ENCODE measurements at regions not wholly inside any gene's neighbourhood (a gene's known extent, or its start where the extent isn't known, plus 50 kb on each side); places are given as distances from the start of the nearest gene placed in this dataset.

DNA sequence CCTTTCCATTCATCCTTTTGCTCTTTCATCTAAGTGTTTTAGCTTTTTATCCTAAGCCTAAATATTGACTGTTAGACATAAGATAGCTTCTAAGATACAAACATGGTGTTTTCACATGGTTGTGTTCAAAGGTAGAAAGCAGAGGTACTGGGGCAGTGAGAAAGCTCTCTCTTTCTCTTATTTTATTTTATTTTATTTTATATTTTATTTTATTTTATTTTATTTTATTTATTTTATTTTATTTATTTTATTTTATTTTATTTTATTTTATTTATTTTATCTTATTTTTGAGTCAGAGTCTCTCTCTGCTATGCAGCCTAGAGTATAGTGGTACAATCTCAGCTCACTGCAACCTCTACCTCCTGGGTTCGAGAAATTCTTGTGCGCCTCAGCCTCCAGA is 287.2 kb downstream of the IKZF2 start (continued):
- TF ChIP-seq ZNF426 (tag by site-specific recombination; IDR thresholded peaks at IDR 0.05) (no peak), GLI2 (tag by site-specific recombination; IDR thresholded peaks at IDR 0.05; ENCODE audit: borderline replicate concordance, low read depth) (no peak), ZNF768 (tag by site-specific recombination; IDR thresholded peaks at IDR 0.05) (no peak)
- TF ChIP-seq, protein P1, sequence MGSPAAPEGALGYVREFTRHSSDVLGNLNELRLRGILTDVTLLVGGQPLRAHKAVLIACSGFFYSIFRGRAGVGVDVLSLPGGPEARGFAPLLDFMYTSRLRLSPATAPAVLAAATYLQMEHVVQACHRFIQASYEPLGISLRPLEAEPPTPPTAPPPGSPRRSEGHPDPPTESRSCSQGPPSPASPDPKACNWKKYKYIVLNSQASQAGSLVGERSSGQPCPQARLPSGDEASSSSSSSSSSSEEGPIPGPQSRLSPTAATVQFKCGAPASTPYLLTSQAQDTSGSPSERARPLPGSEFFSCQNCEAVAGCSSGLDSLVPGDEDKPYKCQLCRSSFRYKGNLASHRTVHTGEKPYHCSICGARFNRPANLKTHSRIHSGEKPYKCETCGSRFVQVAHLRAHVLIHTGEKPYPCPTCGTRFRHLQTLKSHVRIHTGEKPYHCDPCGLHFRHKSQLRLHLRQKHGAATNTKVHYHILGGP (tag by site-specific recombination; IDR thresholded peaks at IDR 0.05), result no peak
- TF ChIP-seq, protein P2, sequence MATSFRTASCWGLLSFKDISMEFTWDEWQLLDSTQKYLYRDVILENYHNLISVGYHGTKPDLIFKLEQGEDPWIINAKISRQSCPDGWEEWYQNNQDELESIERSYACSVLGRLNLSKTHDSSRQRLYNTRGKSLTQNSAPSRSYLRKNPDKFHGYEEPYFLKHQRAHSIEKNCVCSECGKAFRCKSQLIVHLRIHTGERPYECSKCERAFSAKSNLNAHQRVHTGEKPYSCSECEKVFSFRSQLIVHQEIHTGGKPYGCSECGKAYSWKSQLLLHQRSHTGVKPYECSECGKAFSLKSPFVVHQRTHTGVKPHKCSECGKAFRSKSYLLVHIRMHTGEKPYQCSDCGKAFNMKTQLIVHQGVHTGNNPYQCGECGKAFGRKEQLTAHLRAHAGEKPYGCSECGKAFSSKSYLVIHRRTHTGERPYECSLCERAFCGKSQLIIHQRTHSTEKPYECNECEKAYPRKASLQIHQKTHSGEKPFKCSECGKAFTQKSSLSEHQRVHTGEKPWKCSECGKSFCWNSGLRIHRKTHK (tag by site-specific recombination; IDR thresholded peaks at IDR 0.05), result no peak

DNA sequence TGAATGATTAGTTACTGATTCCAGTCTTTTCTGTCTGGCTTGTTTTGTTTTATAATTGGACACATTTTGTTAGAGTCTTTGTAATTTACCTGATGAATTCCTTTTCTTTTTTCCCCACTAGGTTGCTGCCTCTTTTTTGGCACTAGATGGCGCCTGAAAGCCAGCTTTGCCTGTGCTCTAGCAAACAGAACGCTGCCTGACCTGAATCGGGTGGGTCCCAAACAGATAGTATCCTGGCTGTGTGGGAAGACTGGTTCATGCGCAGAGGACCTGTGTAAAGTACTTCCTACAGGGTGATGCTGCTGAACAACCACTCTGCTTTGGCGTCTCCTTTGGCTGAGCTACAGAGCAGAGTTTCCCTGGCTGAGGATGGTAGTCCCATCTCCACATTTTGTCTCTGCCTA is 288.2 kb downstream of the IKZF2 start:
- Histone ChIP-seq H3K4me1 (ENCODE audit: control insufficient read depth, insufficient read depth, low read length) (no peaks in the 10 kb centered on the region), H3K27ac (ENCODE audit: extremely low read depth, low read depth, low read length) (no peak overlapping the region), H3K36me3 (ENCODE audit: control insufficient read depth in 2 of 2, insufficient read depth in 1 of 2, low read length in 2 of 2) (no peaks in the 10 kb centered on the region), H3K9me3 (ENCODE audit: control insufficient read depth, insufficient read depth, low read depth, low read length) (no peaks in the 10 kb centered on the region; the same call in 1 of the 2 replicates), H3K4me3 (ENCODE audit: low read depth, low read length) (no peak overlapping the region)
- ChIA-PET CTCF (interaction anchor here (0.6 to 2.3 kb wide), 8 partner anchors 9 to 299 kb away, joined by 3 to 10 read pairs (median 3); no protein-coding TSS in a partner anchor), POLR2A (no interaction called here)
- TF ChIP-seq, protein P3, sequence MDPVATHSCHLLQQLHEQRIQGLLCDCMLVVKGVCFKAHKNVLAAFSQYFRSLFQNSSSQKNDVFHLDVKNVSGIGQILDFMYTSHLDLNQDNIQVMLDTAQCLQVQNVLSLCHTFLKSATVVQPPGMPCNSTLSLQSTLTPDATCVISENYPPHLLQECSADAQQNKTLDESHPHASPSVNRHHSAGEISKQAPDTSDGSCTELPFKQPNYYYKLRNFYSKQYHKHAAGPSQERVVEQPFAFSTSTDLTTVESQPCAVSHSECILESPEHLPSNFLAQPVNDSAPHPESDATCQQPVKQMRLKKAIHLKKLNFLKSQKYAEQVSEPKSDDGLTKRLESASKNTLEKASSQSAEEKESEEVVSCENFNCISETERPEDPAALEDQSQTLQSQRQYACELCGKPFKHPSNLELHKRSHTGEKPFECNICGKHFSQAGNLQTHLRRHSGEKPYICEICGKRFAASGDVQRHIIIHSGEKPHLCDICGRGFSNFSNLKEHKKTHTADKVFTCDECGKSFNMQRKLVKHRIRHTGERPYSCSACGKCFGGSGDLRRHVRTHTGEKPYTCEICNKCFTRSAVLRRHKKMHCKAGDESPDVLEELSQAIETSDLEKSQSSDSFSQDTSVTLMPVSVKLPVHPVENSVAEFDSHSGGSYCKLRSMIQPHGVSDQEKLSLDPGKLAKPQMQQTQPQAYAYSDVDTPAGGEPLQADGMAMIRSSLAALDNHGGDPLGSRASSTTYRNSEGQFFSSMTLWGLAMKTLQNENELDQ (tag by site-specific recombination; IDR thresholded peaks at IDR 0.05; ENCODE audit: low read depth), result no peak
- TF ChIP-seq ZNF792 (tag by site-specific recombination; IDR thresholded peaks at IDR 0.05) (no peak), ZNF132 (tag by site-specific recombination; IDR thresholded peaks at IDR 0.05; ENCODE audit: borderline replicate concordance) (no peak), SETDB1 (IDR thresholded peaks at IDR 0.05; ENCODE audit: insufficient read length, low read length) (peak; percentile 100), ZSCAN23 (tag by site-specific recombination; IDR thresholded peaks at IDR 0.05) (no peak), ZNF354C (tag by site-specific recombination; IDR thresholded peaks at IDR 0.05; ENCODE audit: borderline replicate concordance, low read depth) (no peak), ZNF510 (tag by site-specific recombination; IDR thresholded peaks at IDR 0.05; ENCODE audit: insufficient replicate concordance) (no peak), ZNF670 (tag by site-specific recombination; IDR thresholded peaks at IDR 0.05; ENCODE audit: low read depth) (no peak), ZNF248 (tag by site-specific recombination; IDR thresholded peaks at IDR 0.05) (no peak), SP3 (tag by site-specific recombination; IDR thresholded peaks at IDR 0.05) (0 out of 2 replicates have a peak, but pooled peaks have one; percentile 16), ZNF19 (tag by site-specific recombination; IDR thresholded peaks at IDR 0.05; ENCODE audit: low read depth) (no peak), OSR2 (tag by site-specific recombination; IDR thresholded peaks at IDR 0.05) (no peak), ZNF473 (tag by site-specific recombination; IDR thresholded peaks at IDR 0.05) (no peak), ZNF292 (tag by site-specific recombination; IDR thresholded peaks at IDR 0.05; ENCODE audit: borderline replicate concordance, low read depth) (no peak)
- TF ChIP-seq, protein P4, sequence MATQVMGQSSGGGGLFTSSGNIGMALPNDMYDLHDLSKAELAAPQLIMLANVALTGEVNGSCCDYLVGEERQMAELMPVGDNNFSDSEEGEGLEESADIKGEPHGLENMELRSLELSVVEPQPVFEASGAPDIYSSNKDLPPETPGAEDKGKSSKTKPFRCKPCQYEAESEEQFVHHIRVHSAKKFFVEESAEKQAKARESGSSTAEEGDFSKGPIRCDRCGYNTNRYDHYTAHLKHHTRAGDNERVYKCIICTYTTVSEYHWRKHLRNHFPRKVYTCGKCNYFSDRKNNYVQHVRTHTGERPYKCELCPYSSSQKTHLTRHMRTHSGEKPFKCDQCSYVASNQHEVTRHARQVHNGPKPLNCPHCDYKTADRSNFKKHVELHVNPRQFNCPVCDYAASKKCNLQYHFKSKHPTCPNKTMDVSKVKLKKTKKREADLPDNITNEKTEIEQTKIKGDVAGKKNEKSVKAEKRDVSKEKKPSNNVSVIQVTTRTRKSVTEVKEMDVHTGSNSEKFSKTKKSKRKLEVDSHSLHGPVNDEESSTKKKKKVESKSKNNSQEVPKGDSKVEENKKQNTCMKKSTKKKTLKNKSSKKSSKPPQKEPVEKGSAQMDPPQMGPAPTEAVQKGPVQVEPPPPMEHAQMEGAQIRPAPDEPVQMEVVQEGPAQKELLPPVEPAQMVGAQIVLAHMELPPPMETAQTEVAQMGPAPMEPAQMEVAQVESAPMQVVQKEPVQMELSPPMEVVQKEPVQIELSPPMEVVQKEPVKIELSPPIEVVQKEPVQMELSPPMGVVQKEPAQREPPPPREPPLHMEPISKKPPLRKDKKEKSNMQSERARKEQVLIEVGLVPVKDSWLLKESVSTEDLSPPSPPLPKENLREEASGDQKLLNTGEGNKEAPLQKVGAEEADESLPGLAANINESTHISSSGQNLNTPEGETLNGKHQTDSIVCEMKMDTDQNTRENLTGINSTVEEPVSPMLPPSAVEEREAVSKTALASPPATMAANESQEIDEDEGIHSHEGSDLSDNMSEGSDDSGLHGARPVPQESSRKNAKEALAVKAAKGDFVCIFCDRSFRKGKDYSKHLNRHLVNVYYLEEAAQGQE (tag by site-specific recombination; IDR thresholded peaks at IDR 0.05), result no peak
- TF ChIP-seq, protein P5, sequence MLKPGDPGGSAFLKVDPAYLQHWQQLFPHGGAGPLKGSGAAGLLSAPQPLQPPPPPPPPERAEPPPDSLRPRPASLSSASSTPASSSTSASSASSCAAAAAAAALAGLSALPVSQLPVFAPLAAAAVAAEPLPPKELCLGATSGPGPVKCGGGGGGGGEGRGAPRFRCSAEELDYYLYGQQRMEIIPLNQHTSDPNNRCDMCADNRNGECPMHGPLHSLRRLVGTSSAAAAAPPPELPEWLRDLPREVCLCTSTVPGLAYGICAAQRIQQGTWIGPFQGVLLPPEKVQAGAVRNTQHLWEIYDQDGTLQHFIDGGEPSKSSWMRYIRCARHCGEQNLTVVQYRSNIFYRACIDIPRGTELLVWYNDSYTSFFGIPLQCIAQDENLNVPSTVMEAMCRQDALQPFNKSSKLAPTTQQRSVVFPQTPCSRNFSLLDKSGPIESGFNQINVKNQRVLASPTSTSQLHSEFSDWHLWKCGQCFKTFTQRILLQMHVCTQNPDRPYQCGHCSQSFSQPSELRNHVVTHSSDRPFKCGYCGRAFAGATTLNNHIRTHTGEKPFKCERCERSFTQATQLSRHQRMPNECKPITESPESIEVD (tag by site-specific recombination; IDR thresholded peaks at IDR 0.05), result no peak
- TF ChIP-seq, protein P6, sequence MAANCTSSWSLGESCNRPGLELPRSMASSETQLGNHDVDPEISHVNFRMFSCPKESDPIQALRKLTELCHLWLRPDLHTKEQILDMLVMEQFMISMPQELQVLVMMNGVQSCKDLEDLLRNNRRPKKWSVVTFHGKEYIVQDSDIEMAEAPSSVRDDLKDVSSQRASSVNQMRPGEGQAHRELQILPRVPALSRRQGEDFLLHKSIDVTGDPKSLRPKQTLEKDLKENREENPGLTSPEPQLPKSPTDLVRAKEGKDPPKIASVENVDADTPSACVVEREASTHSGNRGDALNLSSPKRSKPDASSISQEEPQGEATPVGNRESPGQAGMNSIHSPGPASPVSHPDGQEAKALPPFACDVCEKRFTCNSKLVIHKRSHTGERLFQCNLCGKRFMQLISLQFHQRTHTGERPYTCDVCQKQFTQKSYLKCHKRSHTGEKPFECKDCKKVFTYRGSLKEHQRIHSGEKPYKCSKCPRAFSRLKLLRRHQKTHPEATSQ (tag by site-specific recombination; IDR thresholded peaks at IDR 0.05), result no peak
- TF ChIP-seq, protein P7, sequence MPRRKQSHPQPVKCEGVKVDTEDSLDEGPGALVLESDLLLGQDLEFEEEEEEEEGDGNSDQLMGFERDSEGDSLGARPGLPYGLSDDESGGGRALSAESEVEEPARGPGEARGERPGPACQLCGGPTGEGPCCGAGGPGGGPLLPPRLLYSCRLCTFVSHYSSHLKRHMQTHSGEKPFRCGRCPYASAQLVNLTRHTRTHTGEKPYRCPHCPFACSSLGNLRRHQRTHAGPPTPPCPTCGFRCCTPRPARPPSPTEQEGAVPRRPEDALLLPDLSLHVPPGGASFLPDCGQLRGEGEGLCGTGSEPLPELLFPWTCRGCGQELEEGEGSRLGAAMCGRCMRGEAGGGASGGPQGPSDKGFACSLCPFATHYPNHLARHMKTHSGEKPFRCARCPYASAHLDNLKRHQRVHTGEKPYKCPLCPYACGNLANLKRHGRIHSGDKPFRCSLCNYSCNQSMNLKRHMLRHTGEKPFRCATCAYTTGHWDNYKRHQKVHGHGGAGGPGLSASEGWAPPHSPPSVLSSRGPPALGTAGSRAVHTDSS (tag by site-specific recombination; IDR thresholded peaks at IDR 0.05), result no peak

Measured in HEK293 (cell line).